Erythroblast (primary cell): ENCODE measurements at regions not wholly inside any gene's neighbourhood (a gene's known extent, or its start where the extent isn't known, plus 50 kb on each side); places are given as distances from the start of the nearest gene placed in this dataset.

Experiments
- GATA1 ChIP-seq: IDR thresholded peaks from 2 replicates; pipeline ENCODE4 v1.6.1; 2011; ENCODE audit warnings: low read depth, mild to moderate bottlenecking, control low read depth, low read length, moderate library complexity
- POLR2A ChIP-seq: IDR thresholded peaks from 2 replicates; pipeline ENCODE4 v1.6.1; 2011; ENCODE audit warnings: mild to moderate bottlenecking, low read length

- no peak for TF ChIP-seq POLR2A
- no peak for TF ChIP-seq GATA1
These were observed 438.5 kb downstream of the ZNF536 start for GRCh38 chr19:30810726-30811125.
